Upper lobe of left lung (tissue), 4 donors: ENCODE measurements at regions not wholly inside any gene's neighbourhood (a gene's known extent, or its start where the extent isn't known, plus 50 kb on each side); places are given as distances from the start of the nearest gene placed in this dataset.

ENCODE experiments used
- CTCF ChIP-seq, 6 experiments: fragments of 450-650 bp in 4 of 6; fragments of 200-600 bp in 2 of 6; sonication (generic) in 2 of 6; IDR thresholded peaks; one replicate each; pipeline ENCODE4 v1.5.1; 2016 to 2019; ENCODE audit warnings: antibody characterized with exemption in 6 of 6
- EP300 ChIP-seq, 4 donors: sonication (generic); formaldehyde crosslinking; IDR thresholded peaks; one replicate each; pipeline ENCODE4 v1.5.1; 2017; ENCODE audit warnings: antibody characterized with exemption in 4 of 4, control low read depth in 2 of 4
- POLR2A ChIP-seq, 4 donors: fragments of 450-650 bp; IDR thresholded peaks; one replicate each; pipeline ENCODE4 v1.5.1; 2016 to 2017; ENCODE audit warnings: antibody characterized with exemption in 4 of 4, mild to moderate bottlenecking in 2 of 4
- POLR2AphosphoS5 ChIP-seq, 2 donors: sonication (generic); formaldehyde crosslinking; IDR thresholded peaks; one replicate each; pipeline ENCODE4 v1.5.1; 2017; ENCODE audit warnings: antibody characterized with exemption in 2 of 2

- TF ChIP-seq CTCF (IDR thresholded peaks at IDR 0.05) = no peak
- no peak for TF ChIP-seq POLR2AphosphoS5 (IDR thresholded peaks at IDR 0.05)
- TF ChIP-seq POLR2A (IDR thresholded peaks at IDR 0.05) = no peak
- TF ChIP-seq EP300 (IDR thresholded peaks at IDR 0.05) = no peak
Measured at GRCh38 chr3:104530934-104531333, 835.8 kb upstream of the ALCAM start.
